GM18499 (cell line): ENCODE measurements at regions not wholly inside any gene's neighbourhood (a gene's known extent, or its start where the extent isn't known, plus 50 kb on each side); places are given as distances from the start of the nearest gene placed in this dataset.
A peak's percentile ranks its signal among the peaks of the same experiment; 100 is the strongest.

ENCODE experiments used
- ATAC-seq: cut with Tn5 transposase; IDR thresholded peaks from one replicate; pipeline ENCODE4 v1.9.1; 2021; ENCODE audit warnings: moderate number of reproducible peaks; ENCODE audit not compliant: insufficient read depth, unreplicated experiment

DNA sequence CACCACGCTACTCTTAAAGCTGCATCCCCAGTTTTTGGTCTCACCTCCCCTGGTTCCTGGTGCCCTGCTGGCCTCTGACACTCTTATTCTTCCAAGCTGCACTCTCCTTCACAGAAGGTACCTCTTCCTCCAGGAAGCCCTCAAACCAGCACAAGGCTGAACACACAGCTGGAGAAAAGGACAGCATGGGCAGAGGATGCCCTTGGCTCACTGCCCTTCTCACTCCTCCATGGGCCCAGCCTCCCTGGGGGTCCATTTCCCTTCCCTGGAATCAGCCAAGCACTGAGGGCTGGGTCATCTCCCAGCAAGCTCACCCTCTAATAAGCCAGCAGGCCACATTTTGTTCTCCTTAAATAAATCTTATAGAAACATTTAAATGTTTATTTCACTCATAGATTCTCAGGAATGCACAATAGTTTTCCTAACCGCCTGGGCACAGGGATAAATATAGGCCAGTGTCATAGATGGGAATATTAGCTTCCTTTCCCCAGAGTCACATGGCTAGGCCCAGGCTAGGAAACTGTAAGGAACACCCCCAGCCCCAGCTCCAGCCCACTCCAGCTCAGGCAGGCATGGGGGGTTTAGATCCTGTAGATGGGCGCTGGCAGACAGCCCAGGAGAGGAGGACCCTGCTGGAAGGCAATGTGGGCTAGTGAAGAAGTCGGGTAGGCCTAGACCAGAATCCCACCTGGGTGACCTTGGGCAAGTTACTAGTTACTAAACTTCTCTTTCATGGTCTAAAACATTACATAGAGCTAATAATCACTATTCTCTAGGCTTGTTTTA lies 51.5 kb downstream of the IRAG1 start:
- ATAC-seq: no peak

DNA sequence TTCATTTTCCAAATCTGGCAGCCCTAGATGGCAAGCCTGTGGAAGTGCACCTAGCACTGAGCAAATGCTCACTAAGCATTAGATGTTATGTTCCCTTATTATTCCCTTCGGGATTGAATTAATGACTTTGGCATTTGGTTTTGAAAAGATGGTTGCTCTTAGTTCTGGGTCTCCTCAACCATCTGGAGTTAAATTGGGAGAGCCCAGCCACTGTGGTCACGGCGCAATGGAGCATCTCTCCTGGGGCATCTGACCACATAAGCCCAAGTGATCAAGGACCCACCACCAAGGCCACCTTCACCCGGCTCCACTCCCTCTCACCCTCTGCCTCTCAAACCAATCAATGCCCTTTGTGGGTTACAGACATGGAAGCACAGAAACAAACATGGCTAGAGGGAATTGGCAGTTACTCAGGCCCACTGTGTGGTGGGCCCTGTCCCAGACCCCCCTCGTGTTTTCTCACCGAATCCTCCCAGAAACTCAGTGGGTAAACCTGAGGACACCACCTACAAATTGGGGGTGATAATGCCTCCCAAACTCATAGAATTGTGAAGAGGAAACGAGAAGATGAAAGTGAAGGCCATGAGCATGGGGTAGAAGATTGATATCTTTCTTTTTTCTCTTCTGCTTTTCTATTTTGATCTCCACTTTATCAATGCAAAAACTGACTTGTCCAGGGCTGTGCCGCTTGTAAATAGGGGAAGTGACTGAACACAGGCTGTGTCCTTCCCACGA lies 52.2 kb downstream of the IRAG1 start:
- peak; percentile 78 for ATAC-seq

DNA sequence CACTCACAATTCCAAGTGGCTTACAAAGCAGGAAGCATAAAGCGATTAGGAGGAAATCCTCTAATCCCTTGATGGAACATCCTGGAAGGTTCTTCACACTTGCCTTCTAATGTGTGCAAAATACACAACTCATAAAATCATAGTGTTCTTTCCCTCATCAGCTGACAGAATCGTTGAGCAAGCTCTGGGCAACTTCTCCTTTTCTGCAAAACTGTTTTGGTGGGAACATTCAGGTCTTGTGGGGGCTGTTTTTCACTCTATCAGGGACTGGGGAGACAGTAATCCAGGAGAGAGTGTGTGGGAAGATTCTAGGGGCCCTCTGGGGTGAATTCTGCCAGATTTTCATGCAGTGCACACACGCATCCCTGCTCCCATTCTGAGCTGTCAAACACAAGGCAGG lies 53.2 kb downstream of the IRAG1 start:
- ATAC-seq: no peak

- no peak for ATAC-seq
These were observed 54.2 kb downstream of the IRAG1 start for GRCh38 chr11:10639350-10639749.

DNA sequence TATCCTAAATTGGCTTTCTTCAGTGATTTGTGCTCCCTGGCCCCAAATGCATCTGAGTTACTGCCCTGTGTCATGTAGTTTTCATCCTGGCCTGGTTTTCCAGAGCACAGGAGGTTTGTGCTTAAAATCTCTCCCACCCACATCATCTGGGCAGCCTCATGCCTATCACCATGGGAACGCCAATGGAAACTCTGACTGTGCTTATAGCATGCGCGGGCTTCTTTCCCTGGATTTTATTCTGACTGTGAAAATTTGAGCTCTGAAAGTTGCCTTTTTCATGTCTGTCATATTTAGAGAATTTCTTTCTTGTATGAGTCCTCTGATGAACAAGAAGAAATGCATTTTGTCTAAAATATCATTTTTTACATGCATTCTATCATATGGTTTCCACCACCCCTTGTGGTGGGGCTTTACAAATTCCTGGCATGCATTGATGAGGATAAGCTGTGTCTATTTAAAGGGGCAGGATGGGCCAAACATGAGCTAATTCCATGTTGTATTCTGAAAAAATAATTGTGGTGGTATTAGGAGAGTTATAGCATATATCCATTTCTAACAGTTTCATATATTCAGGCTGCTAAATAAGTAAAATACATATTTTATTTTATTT lies 55.1 kb downstream of the IRAG1 start:
- ATAC-seq: no peak

GRCh38 chr11:10637731-10638151 lies 55.8 kb downstream of the IRAG1 start:
- ATAC-seq: no peak

DNA sequence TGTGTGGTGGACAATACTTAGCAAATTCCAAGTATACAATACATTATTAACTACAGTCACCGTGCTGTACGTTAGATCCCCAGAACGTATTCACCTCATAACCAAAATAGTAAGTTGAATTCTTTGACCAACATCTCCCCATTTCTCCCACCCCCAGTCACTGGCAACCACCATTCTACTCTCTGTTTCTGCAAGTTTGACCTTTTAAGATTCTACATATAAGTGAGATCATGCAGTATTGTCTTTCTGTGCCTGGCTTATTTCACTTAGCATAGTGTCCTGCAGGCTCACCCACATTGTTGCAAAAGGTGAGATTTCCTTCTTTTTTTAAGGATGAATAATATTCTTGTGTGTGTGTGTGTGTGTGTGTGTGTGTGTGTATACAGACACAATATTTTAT lies 59.1 kb downstream of the IRAG1 start:
- ATAC-seq: no peak

GRCh38 chr11:10633261-10633660 lies 60.3 kb downstream of the IRAG1 start:
- no peak for ATAC-seq

- ATAC-seq: no peak
These were observed 61.1 kb downstream of the IRAG1 start for GRCh38 chr11:10632483-10632882.

DNA sequence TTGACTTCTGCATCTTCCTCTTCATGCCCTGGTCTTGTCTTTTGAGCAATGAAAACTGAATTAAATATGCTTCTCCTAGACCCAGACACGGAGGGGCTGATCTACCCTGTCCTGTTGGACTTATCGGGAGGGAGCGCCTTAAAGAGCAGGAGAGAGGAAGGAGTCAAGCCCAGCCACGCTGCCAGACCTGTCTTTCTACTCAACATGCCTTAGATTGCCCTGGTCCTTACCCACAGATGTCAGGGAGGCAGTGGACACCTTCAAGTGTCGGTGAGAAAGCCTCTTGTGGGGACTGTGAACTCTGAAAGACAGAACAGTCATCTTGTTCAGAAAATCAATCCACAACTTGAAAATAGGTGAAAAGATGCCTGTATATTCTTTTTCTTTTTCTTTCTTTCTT lies 61.8 kb downstream of the IRAG1 start:
- ATAC-seq: no peak

DNA sequence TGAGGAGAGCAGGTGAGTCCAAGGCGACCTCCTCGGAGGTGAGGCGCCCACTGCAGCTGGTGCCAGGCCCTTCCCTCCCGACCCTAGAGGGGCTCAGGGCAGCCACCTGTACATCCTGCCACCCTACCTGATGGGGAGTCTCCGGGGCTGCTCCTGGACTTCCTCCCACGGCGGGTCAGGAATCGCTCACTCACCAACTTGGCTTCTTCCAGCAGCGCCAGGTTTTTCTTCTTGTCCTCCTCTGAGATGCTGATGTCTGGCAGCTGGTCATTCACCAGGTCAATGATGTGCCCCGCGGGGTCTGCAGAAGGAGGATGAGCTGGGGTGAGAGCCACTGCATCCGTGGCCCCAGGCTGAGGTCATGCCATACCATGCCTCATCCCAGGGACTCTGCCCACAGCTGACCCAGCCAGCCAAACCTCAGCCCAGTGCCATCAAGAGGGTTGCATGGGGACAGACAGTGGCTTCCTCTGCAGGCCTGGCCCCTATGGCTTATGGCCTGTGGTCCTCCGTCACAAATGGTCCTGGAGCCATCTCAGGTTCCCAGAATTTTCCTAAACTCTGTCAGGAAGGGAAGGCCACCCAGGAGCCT lies 61.0 kb upstream of the LYVE1 start:
- no peak for ATAC-seq

- no peak for ATAC-seq
These were observed 60.2 kb upstream of the LYVE1 start for GRCh38 chr11:10628508-10629236.

DNA sequence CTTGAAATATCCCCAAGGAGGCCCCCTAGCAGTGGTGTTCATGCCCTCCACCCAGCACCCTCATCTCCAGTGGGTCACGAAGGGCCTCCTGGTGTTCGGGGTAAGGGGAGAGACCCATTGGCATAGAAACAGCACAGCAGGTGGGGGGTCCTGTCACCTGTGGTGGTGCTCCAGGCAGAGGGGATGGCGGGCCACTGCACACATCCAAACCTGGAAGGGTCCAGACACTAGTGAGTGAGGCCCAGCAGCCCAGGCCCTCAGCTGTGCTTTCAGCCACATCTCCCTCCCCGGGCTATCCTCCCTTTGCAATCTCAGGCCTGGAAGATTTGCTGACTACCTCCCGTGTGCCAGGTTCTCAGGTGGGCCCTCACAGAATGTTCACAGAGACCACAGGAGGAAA lies 59.4 kb upstream of the LYVE1 start:
- no peak for ATAC-seq

DNA sequence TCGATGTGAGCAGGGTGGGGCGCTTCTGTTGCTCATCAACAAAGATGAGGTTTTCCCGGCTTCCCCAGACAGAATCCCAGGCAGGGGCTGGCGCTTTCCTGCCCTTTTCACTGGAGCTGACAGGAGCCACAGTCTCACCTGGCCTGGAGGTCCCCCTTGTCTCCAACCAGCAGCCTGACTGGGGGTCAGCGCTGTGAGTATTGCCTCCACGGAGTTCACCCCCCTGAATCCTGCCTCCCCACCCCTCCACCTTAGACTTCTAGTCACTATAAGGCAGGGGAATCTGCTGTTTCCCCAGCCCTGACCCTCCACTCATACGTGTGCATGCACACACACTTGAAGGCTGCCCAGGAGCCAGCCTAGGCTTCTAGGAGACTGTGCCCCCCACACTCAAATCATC lies 58.8 kb upstream of the LYVE1 start:
- ATAC-seq: no peak

- ATAC-seq: no peak
These were observed 57.5 kb upstream of the LYVE1 start for GRCh38 chr11:10625982-10626311.

- ATAC-seq: no peak
These were observed 57.0 kb upstream of the LYVE1 start for GRCh38 chr11:10625281-10625981.

GRCh38 chr11:10623797-10624761 lies 55.6 kb upstream of the LYVE1 start:
- ATAC-seq: no peak

DNA sequence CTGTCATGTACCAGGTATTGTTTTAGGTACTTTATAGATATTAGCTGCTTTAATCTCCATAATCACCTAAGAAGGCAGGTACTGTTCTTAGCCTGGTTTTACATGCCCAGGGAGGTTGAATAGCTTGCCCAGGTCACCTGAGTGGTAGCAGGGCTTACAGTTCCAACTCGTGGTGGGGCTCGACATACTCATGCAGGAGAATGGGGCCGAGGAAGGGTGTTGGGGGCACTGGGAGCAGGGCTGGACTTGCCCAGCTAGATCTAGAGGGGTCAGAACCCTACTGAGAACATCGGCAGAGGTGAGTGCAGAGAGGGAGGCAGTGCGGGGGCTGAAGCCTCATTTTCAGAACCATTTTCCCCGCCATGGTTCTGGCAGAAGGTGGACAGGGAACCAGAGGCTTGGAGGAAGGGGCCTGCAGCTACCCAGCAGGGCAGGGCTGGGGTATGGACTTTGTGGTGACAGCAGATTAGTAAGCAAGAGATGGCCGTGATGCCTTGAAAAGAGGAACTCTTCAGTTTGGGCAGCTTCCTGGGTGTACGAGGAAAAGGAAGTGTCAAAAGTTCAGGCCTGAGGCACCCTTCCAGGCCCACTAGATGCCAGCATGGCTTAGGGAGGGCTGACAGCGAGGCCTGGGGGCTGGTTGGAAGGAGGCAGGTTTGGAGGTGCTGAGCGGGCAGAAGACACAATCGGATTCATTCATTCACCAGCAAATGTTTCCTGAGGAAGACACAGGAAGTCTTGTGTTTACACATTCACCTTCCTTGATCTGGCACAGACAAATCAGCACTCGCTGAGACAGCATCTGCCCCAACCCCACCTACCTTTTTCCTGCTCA lies 54.7 kb upstream of the LYVE1 start:
- ATAC-seq: no peak
